ENCODE measurements at regions not wholly inside any gene's neighbourhood (a gene's known extent, or its start where the extent isn't known, plus 50 kb on each side); places are given as distances from the start of the nearest gene placed in this dataset.

DNA sequence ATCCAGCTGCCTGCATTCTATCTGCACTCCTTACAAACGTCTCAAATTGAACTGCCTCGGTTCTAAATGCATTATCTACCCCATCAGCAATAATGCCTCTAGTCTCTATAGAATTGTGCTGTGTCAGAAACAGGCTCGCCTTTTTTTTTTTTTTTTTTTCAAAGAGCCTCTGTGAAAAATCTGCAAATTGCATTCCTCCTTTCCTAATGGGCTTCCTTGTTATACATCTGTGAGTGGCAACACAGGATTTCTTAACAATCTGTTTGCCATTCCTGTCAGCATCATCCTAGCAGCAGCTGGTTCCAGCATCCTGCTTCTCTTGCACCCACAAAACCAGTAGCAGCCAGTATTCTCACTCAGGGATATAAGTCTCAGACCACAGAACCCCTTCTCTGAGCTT lies 413.5 kb upstream of the SEMA3D start:
- no peaks in the 10 kb centered on the region for H3K36me3 ChIP-seq
- no peaks in the 10 kb centered on the region for H3K27me3 ChIP-seq
- TF ChIP-seq EP300 (IDR thresholded peaks at IDR 0.05; ENCODE audit: low read depth) (no peak), POLR2AphosphoS5 (IDR thresholded peaks at IDR 0.05) (no peak)
- TF ChIP-seq, protein P1, sequence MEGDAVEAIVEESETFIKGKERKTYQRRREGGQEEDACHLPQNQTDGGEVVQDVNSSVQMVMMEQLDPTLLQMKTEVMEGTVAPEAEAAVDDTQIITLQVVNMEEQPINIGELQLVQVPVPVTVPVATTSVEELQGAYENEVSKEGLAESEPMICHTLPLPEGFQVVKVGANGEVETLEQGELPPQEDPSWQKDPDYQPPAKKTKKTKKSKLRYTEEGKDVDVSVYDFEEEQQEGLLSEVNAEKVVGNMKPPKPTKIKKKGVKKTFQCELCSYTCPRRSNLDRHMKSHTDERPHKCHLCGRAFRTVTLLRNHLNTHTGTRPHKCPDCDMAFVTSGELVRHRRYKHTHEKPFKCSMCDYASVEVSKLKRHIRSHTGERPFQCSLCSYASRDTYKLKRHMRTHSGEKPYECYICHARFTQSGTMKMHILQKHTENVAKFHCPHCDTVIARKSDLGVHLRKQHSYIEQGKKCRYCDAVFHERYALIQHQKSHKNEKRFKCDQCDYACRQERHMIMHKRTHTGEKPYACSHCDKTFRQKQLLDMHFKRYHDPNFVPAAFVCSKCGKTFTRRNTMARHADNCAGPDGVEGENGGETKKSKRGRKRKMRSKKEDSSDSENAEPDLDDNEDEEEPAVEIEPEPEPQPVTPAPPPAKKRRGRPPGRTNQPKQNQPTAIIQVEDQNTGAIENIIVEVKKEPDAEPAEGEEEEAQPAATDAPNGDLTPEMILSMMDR (IDR thresholded peaks at IDR 0.05) = no peak
- H3K9me3 ChIP-seq = no peaks in the 10 kb centered on the region
- 35 to 56% methylated on average over 3 of the region's 3 CpGs for WGBS, 2 donors (ENCODE audit: low coverage in 1 of 2)
- in situ Hi-C loops (cut with MboI; ENCODE audit: low pct_ligation_motif_present in 1 of 4, low pct_unique_long_range_greater_than_20kb in 1 of 4, low sequenced_read_pairs in 3 of 4) = no loop called here
- no peak for DNase-seq
- H3K4me1 ChIP-seq = no peaks in the 10 kb centered on the region
- intact Hi-C loops (cut with DNase I; ENCODE audit: low total_unique reads) = no loop called here
- H3K27ac ChIP-seq = no peak overlapping the region
- H3K4me3 ChIP-seq = no peak overlapping the region

DNA sequence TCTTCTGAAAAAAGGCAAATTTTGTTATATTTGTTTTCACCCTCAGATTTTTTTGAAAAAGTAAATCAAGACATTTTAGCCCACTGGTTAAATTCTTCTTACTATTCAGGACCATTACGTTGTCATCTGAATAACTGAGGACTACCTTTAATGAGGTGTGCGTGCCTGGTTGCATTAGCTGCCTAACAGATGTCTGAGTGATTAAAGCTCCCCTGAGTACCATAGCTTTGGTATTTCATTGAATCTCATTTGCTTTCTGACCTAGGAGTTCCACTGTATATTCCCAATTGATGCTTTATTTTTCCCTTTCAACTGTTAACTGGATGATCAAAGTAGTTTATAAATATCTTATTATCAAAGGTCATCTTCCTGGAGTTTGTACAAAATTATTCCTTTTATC lies 410.0 kb upstream of the SEMA3D start:
- Histone ChIP-seq H3K27me3 (no peaks in the 10 kb centered on the region), H3K36me3 (no peaks in the 10 kb centered on the region), H3K27ac (no peak overlapping the region), H3K9me3 (no peaks in the 10 kb centered on the region), H3K4me1 (no peaks in the 10 kb centered on the region), H3K4me3 (no peak overlapping the region)
- in situ Hi-C loops (cut with MboI; ENCODE audit: low pct_ligation_motif_present in 1 of 4, low pct_unique_long_range_greater_than_20kb in 1 of 4, low sequenced_read_pairs in 3 of 4) (no loop called here), intact Hi-C loops (cut with DNase I; ENCODE audit: low total_unique reads) (loop anchor here (10.0 kb wide), 1 partner anchor 1088 kb away; no protein-coding TSS in a partner anchor)
- TF ChIP-seq POLR2AphosphoS5 (IDR thresholded peaks at IDR 0.05) (no peak), POLR2A (IDR thresholded peaks at IDR 0.05) (no peak), EP300 (IDR thresholded peaks at IDR 0.05; ENCODE audit: low read depth) (no peak)
- TF ChIP-seq, protein P1 (IDR thresholded peaks at IDR 0.05) = no peak
- 68 to 100% methylated on average over 2 of the region's 2 CpGs for WGBS, 2 donors (ENCODE audit: low coverage in 1 of 2)
- DNase-seq = no peak

- H3K36me3 ChIP-seq = no peaks in the 10 kb centered on the region
- TF ChIP-seq POLR2A (IDR thresholded peaks at IDR 0.05) = no peak
- TF ChIP-seq EP300 (IDR thresholded peaks at IDR 0.05; ENCODE audit: low read depth) = no peak
- TF ChIP-seq, protein P1 (IDR thresholded peaks at IDR 0.05) = no peak
- no peak for TF ChIP-seq POLR2AphosphoS5 (IDR thresholded peaks at IDR 0.05)
- no peaks in the 10 kb centered on the region for H3K9me3 ChIP-seq
- intact Hi-C loops (cut with DNase I; ENCODE audit: low total_unique reads) = loop anchor here (10.0 kb wide), 1 partner anchor 1089 kb away; no protein-coding TSS in a partner anchor
- DNase-seq = no peak
- in situ Hi-C loops (cut with MboI; ENCODE audit: low pct_ligation_motif_present in 1 of 4, low pct_unique_long_range_greater_than_20kb in 1 of 4, low sequenced_read_pairs in 3 of 4) = no loop called here
- H3K4me1 ChIP-seq = no peaks in the 10 kb centered on the region
- H3K27me3 ChIP-seq = no peaks in the 10 kb centered on the region
- no peak overlapping the region for H3K4me3 ChIP-seq
- H3K27ac ChIP-seq = no peak overlapping the region
These were observed 408.9 kb upstream of the SEMA3D start for GRCh38 chr7:85595750-85596178.

GRCh38 chr7:85593355-85593754 lies 406.5 kb upstream of the SEMA3D start:
- 61 to 67% methylated on average over 3 of the region's 3 CpGs for WGBS, 2 donors (ENCODE audit: low coverage in 1 of 2)
- no peak for DNase-seq
- Histone ChIP-seq H3K36me3 (no peaks in the 10 kb centered on the region), H3K4me3 (no peak overlapping the region), H3K9me3 (no peaks in the 10 kb centered on the region), H3K4me1 (no peaks in the 10 kb centered on the region), H3K27ac (no peak overlapping the region), H3K27me3 (no peaks in the 10 kb centered on the region)
- TF ChIP-seq, protein P1 (IDR thresholded peaks at IDR 0.05) = no peak
- TF ChIP-seq POLR2AphosphoS5 (IDR thresholded peaks at IDR 0.05) = no peak
- no peak for TF ChIP-seq EP300 (IDR thresholded peaks at IDR 0.05; ENCODE audit: low read depth)
- no peak for TF ChIP-seq POLR2A (IDR thresholded peaks at IDR 0.05)
- intact Hi-C loops (cut with DNase I; ENCODE audit: low total_unique reads) = loop anchor here (10.0 kb wide), 1 partner anchor 1091 kb away; no protein-coding TSS in a partner anchor
- in situ Hi-C loops (cut with MboI; ENCODE audit: low pct_ligation_motif_present in 1 of 4, low pct_unique_long_range_greater_than_20kb in 1 of 4, low sequenced_read_pairs in 3 of 4) = no loop called here
